ENCODE measurements at regions not wholly inside any gene's neighbourhood (a gene's known extent, or its start where the extent isn't known, plus 50 kb on each side); places are given as distances from the start of the nearest gene placed in this dataset.

DNA sequence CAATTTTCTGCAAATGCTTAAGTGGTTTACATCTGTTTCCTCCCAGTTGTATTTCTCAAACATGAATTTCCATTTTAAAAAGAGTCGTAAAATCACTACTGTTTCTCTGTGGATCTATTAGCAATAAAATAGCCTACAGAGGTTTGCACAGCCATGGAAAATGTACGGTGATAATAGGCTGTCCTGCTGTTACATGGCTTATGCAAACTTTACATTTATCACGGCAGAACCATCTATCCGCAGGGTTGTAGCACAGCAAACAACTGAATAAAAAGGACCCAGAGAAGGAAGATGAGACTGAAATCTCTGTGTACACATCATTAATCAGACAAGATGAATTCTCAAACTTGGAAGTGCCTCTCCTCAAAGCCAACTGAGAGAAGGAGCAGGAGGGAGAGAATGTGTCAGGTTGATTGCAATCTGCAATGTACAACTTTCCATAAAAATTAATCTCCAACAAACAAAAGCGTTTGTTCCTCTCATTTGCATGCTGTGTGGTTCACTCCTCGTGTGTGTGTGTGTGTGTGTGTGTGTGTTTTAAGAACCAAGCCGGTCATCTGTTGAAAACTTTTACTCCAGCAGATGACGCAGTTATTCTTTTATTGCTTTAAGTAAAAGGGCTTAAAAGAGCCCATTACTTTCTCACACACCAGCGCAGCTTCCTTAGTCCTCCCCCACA is 279.3 kb downstream of the SKAP2 start:
- intact Hi-C loops (cut with DNase I; ENCODE audit: low total_unique reads) = no loop called here
- TF ChIP-seq POLR2A (IDR thresholded peaks at IDR 0.05) = no peak
- TF ChIP-seq, protein P1, sequence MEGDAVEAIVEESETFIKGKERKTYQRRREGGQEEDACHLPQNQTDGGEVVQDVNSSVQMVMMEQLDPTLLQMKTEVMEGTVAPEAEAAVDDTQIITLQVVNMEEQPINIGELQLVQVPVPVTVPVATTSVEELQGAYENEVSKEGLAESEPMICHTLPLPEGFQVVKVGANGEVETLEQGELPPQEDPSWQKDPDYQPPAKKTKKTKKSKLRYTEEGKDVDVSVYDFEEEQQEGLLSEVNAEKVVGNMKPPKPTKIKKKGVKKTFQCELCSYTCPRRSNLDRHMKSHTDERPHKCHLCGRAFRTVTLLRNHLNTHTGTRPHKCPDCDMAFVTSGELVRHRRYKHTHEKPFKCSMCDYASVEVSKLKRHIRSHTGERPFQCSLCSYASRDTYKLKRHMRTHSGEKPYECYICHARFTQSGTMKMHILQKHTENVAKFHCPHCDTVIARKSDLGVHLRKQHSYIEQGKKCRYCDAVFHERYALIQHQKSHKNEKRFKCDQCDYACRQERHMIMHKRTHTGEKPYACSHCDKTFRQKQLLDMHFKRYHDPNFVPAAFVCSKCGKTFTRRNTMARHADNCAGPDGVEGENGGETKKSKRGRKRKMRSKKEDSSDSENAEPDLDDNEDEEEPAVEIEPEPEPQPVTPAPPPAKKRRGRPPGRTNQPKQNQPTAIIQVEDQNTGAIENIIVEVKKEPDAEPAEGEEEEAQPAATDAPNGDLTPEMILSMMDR (IDR thresholded peaks at IDR 0.05) = no peak

DNA sequence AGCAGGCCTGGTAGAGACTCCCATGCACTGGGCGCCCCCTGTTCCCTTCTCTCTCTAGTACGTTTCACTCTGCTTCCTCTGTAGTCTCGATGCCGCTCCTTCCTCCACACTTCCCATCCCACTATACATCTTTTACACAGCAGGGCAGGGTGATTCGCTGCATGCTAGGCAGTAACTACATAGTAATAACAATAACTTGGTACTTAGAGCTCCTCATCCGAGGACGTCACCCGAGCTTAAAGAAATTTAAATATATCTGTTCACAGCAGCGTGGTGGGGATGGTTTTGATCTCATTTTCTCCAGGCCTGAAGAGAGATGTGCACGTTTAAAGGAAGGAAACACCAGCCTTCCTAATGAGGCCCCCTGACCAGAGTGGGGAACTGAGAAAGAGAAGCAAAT is 276.9 kb downstream of the SKAP2 start:
- Histone ChIP-seq H3K4me1 (no peaks in the 10 kb centered on the region), H3K27me3 (no peaks in the 10 kb centered on the region), H3K9me3 (no peaks in the 10 kb centered on the region), H3K36me3 (ENCODE audit: low read depth, missing control alignments) (no peaks in the 10 kb centered on the region), H3K4me3 (no peak overlapping the region), H3K27ac (no peak overlapping the region)
- DNase-seq = no peak
- TF ChIP-seq, protein P1 (IDR thresholded peaks at IDR 0.05) = no peak
- TF ChIP-seq POLR2A (IDR thresholded peaks at IDR 0.05) = no peak
- intact Hi-C loops (cut with DNase I; ENCODE audit: low total_unique reads) = no loop called here
- WGBS, 2 donors = 78 to 88% methylated on average over 10 of the region's 10 CpGs

More for the DNA sequence above, 279.3 kb downstream of the SKAP2 start:
- DNase-seq = no peak
- Histone ChIP-seq H3K36me3 (ENCODE audit: low read depth, missing control alignments) (no peaks in the 10 kb centered on the region), H3K4me1 (no peaks in the 10 kb centered on the region), H3K9me3 (no peaks in the 10 kb centered on the region), H3K4me3 (no peak overlapping the region), H3K27ac (no peak overlapping the region), H3K27me3 (no peaks in the 10 kb centered on the region)
- WGBS, 2 donors = 60 to 64% methylated on average over 9 of the region's 9 CpGs

DNA sequence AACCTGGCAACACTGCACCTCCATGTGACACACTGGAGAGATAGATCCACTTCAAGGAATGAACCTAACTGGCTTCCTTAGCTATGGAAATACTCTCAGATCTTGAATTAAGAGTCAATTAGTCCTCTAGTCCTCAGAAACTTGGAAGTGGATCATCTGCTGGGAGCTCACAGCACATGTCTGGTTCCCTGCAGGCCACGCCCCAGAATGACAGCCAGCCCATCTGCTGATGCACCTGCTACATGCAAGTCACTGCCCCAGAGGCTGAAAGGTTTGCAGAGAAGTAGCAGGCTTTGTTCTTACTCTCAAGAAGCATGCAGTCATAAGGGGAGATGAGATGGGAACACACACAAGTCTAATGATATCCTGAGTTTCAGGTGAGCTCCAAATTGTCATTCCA is 275.9 kb downstream of the SKAP2 start:
- WGBS, 2 donors = 60 to 81% methylated on average over 1 of the region's 1 CpG
- no peak for DNase-seq
- no peak overlapping the region for H3K4me3 ChIP-seq
- intact Hi-C loops (cut with DNase I; ENCODE audit: low total_unique reads) = no loop called here
- H3K9me3 ChIP-seq = no peaks in the 10 kb centered on the region
- no peak for TF ChIP-seq POLR2A (IDR thresholded peaks at IDR 0.05)
- TF ChIP-seq, protein P1 (IDR thresholded peaks at IDR 0.05) = no peak
- no peak overlapping the region for H3K27ac ChIP-seq
- H3K27me3 ChIP-seq = no peaks in the 10 kb centered on the region
- H3K4me1 ChIP-seq = no peaks in the 10 kb centered on the region
- H3K36me3 ChIP-seq (ENCODE audit: low read depth, missing control alignments) = no peaks in the 10 kb centered on the region

DNA sequence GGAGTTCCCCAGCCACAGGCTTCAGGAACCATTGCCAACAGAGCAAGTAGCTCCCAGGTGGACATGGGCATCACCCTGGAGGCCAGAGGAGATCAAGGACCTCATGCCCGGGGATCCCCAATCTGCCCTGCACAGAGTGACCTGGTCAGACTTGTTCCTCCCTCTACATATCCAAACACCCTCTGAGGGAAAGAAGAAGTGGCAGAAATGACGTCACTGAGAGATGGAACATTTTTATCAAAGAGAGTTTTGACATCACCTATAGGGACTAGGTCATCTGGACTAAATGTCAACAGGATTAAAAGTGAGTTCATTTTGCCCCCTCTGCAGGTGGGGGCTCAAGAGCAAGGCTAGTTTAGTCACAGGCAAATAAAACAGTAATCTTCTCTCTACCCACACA is 273.7 kb downstream of the SKAP2 start:
- no peaks in the 10 kb centered on the region for H3K27me3 ChIP-seq
- TF ChIP-seq POLR2A (IDR thresholded peaks at IDR 0.05) = no peak
- TF ChIP-seq, protein P1 (IDR thresholded peaks at IDR 0.05) = no peak
- H3K9me3 ChIP-seq = no peaks in the 10 kb centered on the region
- no peak overlapping the region for H3K4me3 ChIP-seq
- WGBS, 2 donors = 84 to 95% methylated on average over 2 of the region's 2 CpGs
- H3K36me3 ChIP-seq (ENCODE audit: low read depth, missing control alignments) = no peaks in the 10 kb centered on the region
- H3K27ac ChIP-seq = no peak overlapping the region
- intact Hi-C loops (cut with DNase I; ENCODE audit: low total_unique reads) = no loop called here
- no peak for DNase-seq
- H3K4me1 ChIP-seq = no peaks in the 10 kb centered on the region

DNA sequence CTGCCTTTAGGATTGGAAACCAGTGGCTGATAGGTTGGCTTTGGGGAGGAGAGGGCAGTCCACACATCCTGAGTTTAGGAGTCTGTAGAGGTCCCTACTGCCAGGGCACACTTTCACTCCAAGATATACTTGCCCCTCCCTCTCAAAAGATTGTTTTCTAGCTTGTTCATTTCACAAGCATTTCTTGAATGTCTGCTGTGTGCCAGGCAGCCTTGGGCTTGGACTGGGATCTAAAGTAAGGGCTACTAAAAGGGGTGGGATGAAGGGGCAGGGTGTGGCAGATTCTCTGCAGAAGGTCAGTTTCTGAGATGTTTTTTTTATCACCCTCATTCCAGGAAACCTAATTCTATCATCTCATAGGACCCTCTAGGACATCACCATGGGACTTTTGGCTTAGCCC is 272.4 kb downstream of the SKAP2 start:
- no peak for DNase-seq
- Histone ChIP-seq H3K9me3 (no peaks in the 10 kb centered on the region), H3K27ac (no peak overlapping the region), H3K36me3 (ENCODE audit: low read depth, missing control alignments) (no peaks in the 10 kb centered on the region), H3K27me3 (no peaks in the 10 kb centered on the region), H3K4me1 (no peaks in the 10 kb centered on the region), H3K4me3 (no peak overlapping the region)
- TF ChIP-seq, protein P1 (IDR thresholded peaks at IDR 0.05) = no peak
- no peak for TF ChIP-seq POLR2A (IDR thresholded peaks at IDR 0.05)
- intact Hi-C loops (cut with DNase I; ENCODE audit: low total_unique reads) = no loop called here

Measured in testis (tissue), 2 donors.